Mesendoderm (in vitro differentiated cells): ENCODE measurements at regions not wholly inside any gene's neighbourhood (a gene's known extent, or its start where the extent isn't known, plus 50 kb on each side); places are given as distances from the start of the nearest gene placed in this dataset.

Experiments used
- DNase-seq: peaks from one replicate; pipeline ENCODE4 v3.0.0; 2013
- H2AK5ac ChIP-seq: 2 replicates; pipeline ENCODE4 v1.6.1; 2013; ENCODE audit warnings: low read length, inconsistent platforms
- H2BK120ac ChIP-seq: 2 replicates; pipeline ENCODE4 v1.6.1; 2013; ENCODE audit warnings: low read depth, mild to moderate bottlenecking, low read length, moderate library complexity, mixed read lengths
- H2BK15ac ChIP-seq: replicated peaks from 2 replicates; pipeline ENCODE4 v1.6.1; 2013; ENCODE audit warnings: low read depth, mild to moderate bottlenecking, moderate library complexity
- H2BK5ac ChIP-seq: 2 replicates; pipeline ENCODE4 v1.6.1; 2013; ENCODE audit warnings: low read length, inconsistent platforms
- H3K18ac ChIP-seq: 2 replicates; pipeline ENCODE4 v1.6.1; 2013; ENCODE audit warnings: mild to moderate bottlenecking, low read length, mixed read lengths
- H3K23ac ChIP-seq: one replicate; pipeline ENCODE4 v1.6.1; 2013; ENCODE audit warnings: low read length
- H3K27ac ChIP-seq: 2 replicates; pipeline ENCODE4 v1.5.1; 2013; ENCODE audit warnings: low read depth, mild to moderate bottlenecking, inconsistent platforms, low read length, moderate library complexity
- H3K27me3 ChIP-seq: 2 replicates; pipeline ENCODE4 v1.6.1; 2013; ENCODE audit warnings: low read length, control low read depth, mild to moderate bottlenecking, inconsistent platforms; ENCODE audit not compliant: insufficient read depth, poor library complexity
- H3K36me3 ChIP-seq: 2 replicates; pipeline ENCODE4 v1.6.1; 2013; ENCODE audit warnings: low read length, inconsistent platforms; ENCODE audit not compliant: control insufficient read depth, insufficient read depth
- H3K4ac ChIP-seq: one replicate; pipeline ENCODE4 v1.6.1; 2013; ENCODE audit warnings: low read depth, mild to moderate bottlenecking, low read length, moderate library complexity
- H3K4me1 ChIP-seq: 2 replicates; pipeline ENCODE4 v1.6.1; 2013; ENCODE audit warnings: low read depth, low read length, inconsistent platforms; ENCODE audit not compliant: control insufficient read depth
- H3K4me2 ChIP-seq: 2 replicates; pipeline ENCODE4 v1.6.1; 2013; ENCODE audit warnings: low read length
- H3K4me3 ChIP-seq: 2 replicates; pipeline ENCODE4 v1.5.1; 2013; ENCODE audit warnings: mild to moderate bottlenecking, low read length
- H3K56ac ChIP-seq: one replicate; pipeline ENCODE4 v1.6.1; 2013; ENCODE audit warnings: low read length
- H3K79me1 ChIP-seq: 2 replicates; pipeline ENCODE4 v1.6.1; 2013; ENCODE audit warnings: low read length, inconsistent platforms
- H3K79me2 ChIP-seq: 2 replicates; pipeline ENCODE4 v1.6.1; 2013; ENCODE audit warnings: mild to moderate bottlenecking, low read length; ENCODE audit not compliant: control insufficient read depth, insufficient read depth
- H3K9ac ChIP-seq: 2 replicates; pipeline ENCODE4 v1.6.1; 2013; ENCODE audit warnings: low read length, inconsistent platforms
- H4K5ac ChIP-seq: one replicate; pipeline ENCODE4 v1.6.1; 2013; ENCODE audit warnings: low read length
- H4K8ac ChIP-seq: one replicate; pipeline ENCODE4 v1.6.1; 2013; ENCODE audit warnings: low read depth, mild to moderate bottlenecking, control low read depth, low read length, moderate library complexity
- WGBS: extraction: QIAGEN DNeasy Blood & Tissue Kit; methylation state at CpG from one replicate; pipeline ENCODE4 v1.1.7; 2013; ENCODE audit warnings: low lambda C conversion rate, missing lambda C conversion rate; ENCODE audit not compliant: insufficient coverage; ENCODE audit errors: extremely low coverage; 5-methylcytosine and 5-hydroxymethylcytosine counted together

- WGBS: no CpG with 5 or more reads among the region's 5 CpGs
Measured at GRCh38 chr11:11146830-11147229, 206.2 kb downstream of the CSNK2A3 start.

GRCh38 chr11:11143849-11144248 lies 209.2 kb downstream of the CSNK2A3 start:
- Histone ChIP-seq H3K36me3 (no peaks in the 10 kb centered on the region), H3K23ac (no peak overlapping the region), H3K4me3 (no peak overlapping the region), H3K4me2 (no peak overlapping the region), H3K79me1 (no peaks in the 10 kb centered on the region), H3K56ac (no peak overlapping the region), H2BK15ac (no peak overlapping the region), H3K79me2 (no peaks in the 10 kb centered on the region), H3K4ac (no peak overlapping the region), H4K8ac (no peak overlapping the region), H2BK5ac (no peak overlapping the region), H3K9ac (no peak overlapping the region), H3K27ac (no peak overlapping the region), H3K18ac (no peak overlapping the region), H2AK5ac (no peak overlapping the region), H2BK120ac (no peak overlapping the region), H4K5ac (no peak overlapping the region), H3K4me1 (no peaks in the 10 kb centered on the region), H3K27me3 (no peaks in the 10 kb centered on the region)
- no peak for DNase-seq
- WGBS: no CpG with 5 or more reads among the region's 6 CpGs

More at GRCh38 chr11:11146830-11147229, 206.2 kb downstream of the CSNK2A3 start:
- Histone ChIP-seq H3K56ac (no peak overlapping the region), H3K79me2 (no peaks in the 10 kb centered on the region), H2BK15ac (no peak overlapping the region), H3K79me1 (no peaks in the 10 kb centered on the region), H2BK5ac (no peak overlapping the region), H2AK5ac (no peak overlapping the region), H3K4ac (no peak overlapping the region), H3K9ac (no peak overlapping the region), H4K8ac (no peak overlapping the region), H3K4me1 (no peaks in the 10 kb centered on the region), H4K5ac (no peak overlapping the region), H3K4me3 (no peak overlapping the region), H3K23ac (no peak overlapping the region), H3K18ac (no peak overlapping the region), H2BK120ac (no peak overlapping the region), H3K36me3 (no peaks in the 10 kb centered on the region), H3K27me3 (no peaks in the 10 kb centered on the region), H3K27ac (no peak overlapping the region), H3K4me2 (no peak overlapping the region)
- no peak for DNase-seq

DNA sequence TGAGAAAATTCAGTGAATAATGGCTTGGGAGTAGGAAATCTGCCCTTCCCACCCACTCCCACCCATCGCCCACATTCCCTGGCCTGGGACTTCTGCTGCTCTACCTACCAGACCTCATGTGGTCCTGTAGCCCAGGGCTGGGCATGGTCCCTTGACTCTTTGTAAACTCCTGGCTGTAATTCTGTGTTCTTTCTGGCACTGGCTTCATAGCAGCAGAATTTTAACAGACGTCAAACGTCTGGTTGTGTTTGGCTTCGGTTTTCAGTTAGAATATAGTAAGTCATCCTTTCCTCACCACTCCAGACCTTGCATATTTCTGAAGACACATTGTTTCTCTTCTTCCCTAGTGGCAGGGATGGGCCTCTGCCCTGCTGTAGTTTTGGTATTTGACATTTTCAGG lies 210.6 kb downstream of the CSNK2A3 start:
- no peak for DNase-seq
- Histone ChIP-seq H2BK120ac (no peak overlapping the region), H2AK5ac (no peak overlapping the region), H3K56ac (no peak overlapping the region), H3K23ac (no peak overlapping the region), H3K27me3 (no peaks in the 10 kb centered on the region), H3K18ac (no peak overlapping the region), H4K5ac (no peak overlapping the region), H3K9ac (no peak overlapping the region), H2BK15ac (no peak overlapping the region), H3K4me2 (no peak overlapping the region), H3K4ac (no peak overlapping the region), H2BK5ac (no peak overlapping the region), H4K8ac (no peak overlapping the region), H3K4me3 (no peak overlapping the region), H3K27ac (no peak overlapping the region), H3K79me1 (no peaks in the 10 kb centered on the region), H3K4me1 (no peaks in the 10 kb centered on the region), H3K79me2 (no peaks in the 10 kb centered on the region), H3K36me3 (no peaks in the 10 kb centered on the region)
- WGBS: no CpG with 5 or more reads among the region's 4 CpGs

DNA sequence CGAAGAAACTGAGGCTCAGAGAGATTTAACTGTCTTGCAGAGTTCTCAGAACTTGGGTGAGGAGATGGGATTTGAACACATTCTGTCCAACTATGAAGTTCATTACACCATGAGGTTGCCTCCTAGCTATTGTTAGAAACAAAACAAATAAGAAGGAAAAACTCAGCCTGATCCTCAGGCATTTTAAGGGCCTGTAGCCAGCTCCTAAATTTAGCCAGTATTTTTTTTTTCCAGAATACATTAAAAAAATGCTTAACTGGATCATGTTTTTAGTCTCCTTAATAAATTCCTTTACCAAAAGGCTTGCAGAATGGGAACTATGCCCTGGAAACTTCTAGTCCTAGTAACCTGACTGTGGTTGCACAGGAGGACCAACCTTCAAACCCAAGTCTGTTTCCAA lies 212.0 kb downstream of the CSNK2A3 start:
- Histone ChIP-seq H2BK5ac (no peak overlapping the region), H3K36me3 (no peaks in the 10 kb centered on the region), H3K4me2 (no peak overlapping the region), H3K23ac (no peak overlapping the region), H3K27me3 (no peaks in the 10 kb centered on the region), H2BK120ac (no peak overlapping the region), H3K4ac (no peak overlapping the region), H3K4me1 (no peaks in the 10 kb centered on the region), H4K8ac (no peak overlapping the region), H3K18ac (no peak overlapping the region), H4K5ac (no peak overlapping the region), H3K79me2 (no peaks in the 10 kb centered on the region), H3K79me1 (no peaks in the 10 kb centered on the region), H3K4me3 (no peak overlapping the region), H2AK5ac (no peak overlapping the region), H3K9ac (no peak overlapping the region), H3K56ac (no peak overlapping the region), H2BK15ac (no peak overlapping the region), H3K27ac (no peak overlapping the region)
- no CpG with 5 or more reads among the region's 1 CpG for WGBS
- DNase-seq: no peak

DNA sequence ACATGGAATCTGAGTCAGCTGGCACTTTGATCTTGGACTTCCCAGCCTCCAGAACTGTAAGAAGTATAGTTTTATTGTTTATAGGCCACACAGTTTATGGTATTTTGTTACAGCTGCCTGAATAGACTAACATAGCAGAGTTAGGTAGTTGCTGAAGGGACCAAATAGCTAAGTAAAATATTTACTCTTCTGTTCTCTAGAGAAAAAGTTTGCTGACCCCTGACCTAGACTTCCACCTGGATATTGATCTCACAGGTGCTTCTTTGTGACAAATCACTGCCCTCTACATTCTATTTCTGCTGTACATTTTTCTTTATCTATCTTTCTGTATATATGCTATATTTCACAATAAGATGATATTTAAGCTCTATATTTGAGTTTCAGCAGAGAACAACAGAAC lies 212.5 kb downstream of the CSNK2A3 start:
- Histone ChIP-seq H3K79me2 (no peaks in the 10 kb centered on the region), H3K56ac (no peak overlapping the region), H3K4me2 (no peak overlapping the region), H3K27ac (no peak overlapping the region), H2BK5ac (no peak overlapping the region), H2BK15ac (no peak overlapping the region), H3K18ac (no peak overlapping the region), H3K36me3 (no peaks in the 10 kb centered on the region), H3K4me1 (no peaks in the 10 kb centered on the region), H4K8ac (no peak overlapping the region), H3K4me3 (no peak overlapping the region), H2BK120ac (no peak overlapping the region), H3K4ac (no peak overlapping the region), H3K27me3 (no peaks in the 10 kb centered on the region), H3K23ac (no peak overlapping the region), H2AK5ac (no peak overlapping the region), H4K5ac (no peak overlapping the region), H3K79me1 (no peaks in the 10 kb centered on the region), H3K9ac (no peak overlapping the region)
- no peak for DNase-seq

- H2BK5ac ChIP-seq: no peak overlapping the region
- H3K56ac ChIP-seq: no peak overlapping the region
- no peak overlapping the region for H3K4me3 ChIP-seq
- H3K4me1 ChIP-seq: no peaks in the 10 kb centered on the region
- no peak overlapping the region for H3K4ac ChIP-seq
- H3K23ac ChIP-seq: no peak overlapping the region
- H2BK15ac ChIP-seq: no peak overlapping the region
- H3K79me1 ChIP-seq: no peaks in the 10 kb centered on the region
- H3K27me3 ChIP-seq: no peaks in the 10 kb centered on the region
- H3K9ac ChIP-seq: no peak overlapping the region
- H2AK5ac ChIP-seq: no peak overlapping the region
- H4K8ac ChIP-seq: no peak overlapping the region
- no peaks in the 10 kb centered on the region for H3K79me2 ChIP-seq
- no peak overlapping the region for H4K5ac ChIP-seq
- H3K27ac ChIP-seq: no peak overlapping the region
- no peak for DNase-seq
- H2BK120ac ChIP-seq: no peak overlapping the region
- H3K18ac ChIP-seq: no peak overlapping the region
- no CpG with 5 or more reads among the region's 1 CpG for WGBS
- no peak overlapping the region for H3K4me2 ChIP-seq
- no peaks in the 10 kb centered on the region for H3K36me3 ChIP-seq
Measured at GRCh38 chr11:11137339-11137738, 215.7 kb downstream of the CSNK2A3 start.
